ENCODE measurements at regions not wholly inside any gene's neighbourhood (a gene's known extent, or its start where the extent isn't known, plus 50 kb on each side); places are given as distances from the start of the nearest gene placed in this dataset.
"Not testable (repeated sequence)": the region's sequence is repeated elsewhere in the genome, so short reads cannot be mapped to it uniquely, and the experiment has no call there.

- no peak for DNase-seq (ENCODE audit: extremely low read depth in 1 of 2, low read depth in 1 of 2)
Measured at GRCh38 chr2:160583813-160584537, 90.4 kb upstream of the RBMS1 start.

- DNase-seq (ENCODE audit: extremely low read depth in 1 of 2, low read depth in 1 of 2): no peak
Measured at GRCh38 chr2:160584972-160585494, 91.4 kb upstream of the RBMS1 start.

- DNase-seq (ENCODE audit: extremely low read depth in 1 of 2, low read depth in 1 of 2): no peak
Measured at GRCh38 chr2:160590664-160591063, 97.1 kb upstream of the RBMS1 start.

GRCh38 chr2:160592401-160592800 is 98.8 kb upstream of the RBMS1 start:
- no peak for DNase-seq (ENCODE audit: extremely low read depth in 1 of 2, low read depth in 1 of 2)

- no peak for DNase-seq (ENCODE audit: extremely low read depth in 1 of 2, low read depth in 1 of 2)
Measured at GRCh38 chr2:160592993-160593392, 99.4 kb upstream of the RBMS1 start.

- no peak for DNase-seq (ENCODE audit: extremely low read depth in 1 of 2, low read depth in 1 of 2)
Measured at GRCh38 chr2:160596441-160596840, 102.8 kb upstream of the RBMS1 start.

- DNase-seq (ENCODE audit: extremely low read depth in 1 of 2, low read depth in 1 of 2): not testable (repeated sequence)
Measured at GRCh38 chr2:160600437-160600836, 106.8 kb upstream of the RBMS1 start.

- DNase-seq (ENCODE audit: extremely low read depth in 1 of 2, low read depth in 1 of 2): no peak
Measured at GRCh38 chr2:160602073-160602472, 108.5 kb upstream of the RBMS1 start.

- DNase-seq (ENCODE audit: extremely low read depth in 1 of 2, low read depth in 1 of 2): no peak
Measured at GRCh38 chr2:160603771-160604510, 110.3 kb upstream of the RBMS1 start.

GRCh38 chr2:160606341-160606740 is 112.7 kb upstream of the RBMS1 start:
- no peak for DNase-seq (ENCODE audit: extremely low read depth in 1 of 2, low read depth in 1 of 2)

- no peak for DNase-seq (ENCODE audit: extremely low read depth in 1 of 2, low read depth in 1 of 2)
Measured at GRCh38 chr2:160608599-160608998, 115.0 kb upstream of the RBMS1 start.

GRCh38 chr2:160609346-160609745 is 115.7 kb upstream of the RBMS1 start:
- DNase-seq (ENCODE audit: extremely low read depth in 1 of 2, low read depth in 1 of 2): no peak

GRCh38 chr2:160610041-160610440 is 116.4 kb upstream of the RBMS1 start:
- no peak for DNase-seq (ENCODE audit: extremely low read depth in 1 of 2, low read depth in 1 of 2)

GRCh38 chr2:160612266-160612856 is 118.8 kb upstream of the RBMS1 start:
- no peak for DNase-seq (ENCODE audit: extremely low read depth in 1 of 2, low read depth in 1 of 2)

- DNase-seq (ENCODE audit: extremely low read depth in 1 of 2, low read depth in 1 of 2): no peak
Measured at GRCh38 chr2:160613466-160614153, 120.0 kb upstream of the RBMS1 start.

- no peak for DNase-seq (ENCODE audit: extremely low read depth in 1 of 2, low read depth in 1 of 2)
Measured at GRCh38 chr2:160614391-160614790, 120.8 kb upstream of the RBMS1 start.

- no peak for DNase-seq (ENCODE audit: extremely low read depth in 1 of 2, low read depth in 1 of 2)
Measured at GRCh38 chr2:160615706-160616105, 122.1 kb upstream of the RBMS1 start.

GRCh38 chr2:160616149-160616548 is 122.5 kb upstream of the RBMS1 start:
- no peak for DNase-seq (ENCODE audit: extremely low read depth in 1 of 2, low read depth in 1 of 2)

- no peak for DNase-seq (ENCODE audit: extremely low read depth in 1 of 2, low read depth in 1 of 2)
Measured at GRCh38 chr2:160621748-160622147, 128.1 kb upstream of the RBMS1 start.

- not testable (repeated sequence) for DNase-seq (ENCODE audit: extremely low read depth in 1 of 2, low read depth in 1 of 2)
Measured at GRCh38 chr2:160628020-160628637, 134.5 kb upstream of the RBMS1 start.

GRCh38 chr2:160628811-160629210 is 135.2 kb upstream of the RBMS1 start:
- DNase-seq (ENCODE audit: extremely low read depth in 1 of 2, low read depth in 1 of 2): no peak

All from stimulated activated CD8-positive, alpha-beta memory T cell treated with anti-CD3 and anti-CD28 coated beads, Interleukin-7, amount 100 ng/mL, for 48 hours (primary cell).